HG02840 (cell line): ENCODE measurements at regions not wholly inside any gene's neighbourhood (a gene's known extent, or its start where the extent isn't known, plus 50 kb on each side); places are given as distances from the start of the nearest gene placed in this dataset.
"Not testable (repeated sequence)": the region's sequence is repeated elsewhere in the genome, so short reads cannot be mapped to it uniquely, and the experiment has no call there.

Source experiments
- ATAC-seq: cut with Tn5 transposase; IDR thresholded peaks from one replicate; pipeline ENCODE4 v1.9.1; 2021; ENCODE audit warnings: mild to moderate bottlenecking, moderate library complexity, moderate number of reproducible peaks; ENCODE audit not compliant: unreplicated experiment, low FRiP score

DNA sequence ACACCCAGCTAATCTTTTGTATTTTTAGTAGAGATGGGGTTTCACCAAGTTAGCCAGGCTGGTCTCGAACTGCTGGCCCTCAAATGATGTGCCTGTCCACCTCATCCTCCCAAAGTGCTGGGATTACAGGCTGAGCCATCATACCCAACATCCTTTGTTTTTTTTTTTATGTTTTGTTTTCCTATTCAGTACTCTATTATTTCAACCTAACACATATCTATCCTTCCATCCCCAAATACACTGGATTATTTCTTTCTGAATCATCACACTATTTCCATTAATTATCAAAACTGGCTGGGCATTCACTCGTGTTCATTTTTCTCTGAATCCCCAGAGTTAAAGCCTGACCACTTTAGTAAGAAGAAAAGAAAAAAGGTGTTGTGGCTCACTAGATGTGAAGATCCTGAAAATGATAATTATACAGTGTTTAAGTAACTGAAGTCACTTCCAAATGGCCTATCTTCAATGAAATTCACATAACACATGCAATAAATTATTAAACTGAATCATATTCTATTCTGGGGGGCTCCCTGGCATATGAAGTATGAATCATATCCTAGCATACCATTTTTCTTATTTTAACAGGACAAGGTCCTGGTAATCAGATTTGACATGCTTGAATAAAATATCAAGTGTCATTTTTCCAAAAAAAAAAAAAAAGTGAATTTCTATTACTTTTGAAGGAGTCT is 1754.2 kb downstream of the BRINP3 start:
- ATAC-seq: no peak

DNA sequence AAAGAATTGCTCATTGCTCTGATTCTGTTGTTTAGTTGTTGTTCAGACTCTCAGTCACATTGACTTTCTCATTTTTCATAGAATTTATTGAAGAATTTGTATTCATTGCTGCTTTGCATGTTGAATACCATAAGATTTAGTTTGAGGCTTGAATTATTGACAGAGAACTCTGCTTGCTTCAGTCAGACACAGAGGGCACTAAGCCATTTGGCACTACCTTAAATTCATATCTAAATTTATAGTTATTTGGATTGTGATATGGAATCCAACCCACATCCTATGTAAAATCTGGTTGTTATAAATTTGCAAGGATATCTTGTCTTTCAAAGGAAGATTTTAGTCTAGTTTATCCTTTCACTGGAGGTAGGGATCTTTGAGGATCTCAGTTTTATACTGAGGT is 1748.6 kb downstream of the BRINP3 start:
- ATAC-seq: no peak

DNA sequence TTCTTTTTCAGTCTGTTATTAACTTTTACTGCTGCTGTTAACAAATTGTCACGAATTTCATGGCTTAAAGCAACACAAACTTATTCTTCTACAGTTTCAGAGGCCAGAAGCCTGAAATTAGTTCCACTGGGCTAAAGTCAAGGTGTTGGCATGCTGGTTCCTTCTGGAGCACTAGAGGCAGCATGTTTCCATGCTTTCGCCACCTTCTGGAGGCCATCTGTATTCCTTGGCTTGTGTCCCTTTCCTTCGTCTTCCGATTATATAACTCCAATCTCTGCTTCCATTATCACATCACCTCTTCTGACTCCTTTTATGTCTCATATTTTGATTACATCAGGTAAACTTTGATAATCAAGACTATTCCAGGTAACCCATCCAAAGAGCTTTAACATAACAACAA is 1742.1 kb downstream of the BRINP3 start:
- ATAC-seq: no peak

GRCh38 chr1:188749275-188749674 is 1728.4 kb downstream of the BRINP3 start:
- ATAC-seq: not testable (repeated sequence)

DNA sequence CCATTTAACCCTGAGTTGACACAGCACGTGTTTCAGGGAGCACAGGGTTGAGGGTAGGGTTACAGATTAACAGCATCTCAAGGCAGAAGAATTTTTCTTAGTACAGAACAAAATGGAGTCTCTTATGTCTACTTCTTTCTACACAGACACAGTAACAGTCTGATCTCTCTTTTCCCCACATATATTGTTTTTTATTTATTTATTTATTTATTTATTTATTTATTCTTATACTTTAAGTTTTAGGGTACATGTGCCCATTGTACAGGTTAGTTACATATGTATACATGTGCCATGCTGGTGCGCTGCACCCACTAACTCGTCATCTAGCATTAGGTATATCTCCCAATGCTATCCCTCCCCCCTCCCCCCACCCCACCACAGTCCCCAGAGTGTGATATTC is 1725.6 kb downstream of the BRINP3 start:
- not testable (repeated sequence) for ATAC-seq

DNA sequence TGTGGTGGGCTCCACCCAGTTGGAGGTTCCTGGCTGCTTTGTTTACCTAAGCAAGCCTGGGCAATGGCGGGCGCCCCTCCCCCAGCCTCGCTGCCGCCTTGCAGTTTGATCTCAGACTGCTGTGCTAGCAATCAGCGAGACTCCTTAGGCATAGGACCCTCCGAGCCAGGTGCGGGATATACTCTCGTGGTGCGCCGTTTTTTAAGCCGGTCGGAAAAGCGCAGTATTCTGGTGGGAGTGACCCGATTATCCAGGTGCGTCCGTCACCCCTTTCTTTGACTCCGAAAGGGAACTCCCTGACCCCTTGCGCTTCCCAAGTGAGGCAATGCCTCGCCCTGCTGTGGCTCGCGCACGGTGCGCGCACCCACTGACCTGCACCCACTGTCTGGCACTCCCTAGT is 1719.9 kb downstream of the BRINP3 start:
- not testable (repeated sequence) for ATAC-seq

- no peak for ATAC-seq
Measured at GRCh38 chr1:188761226-188761625, 1716.4 kb downstream of the BRINP3 start.

DNA sequence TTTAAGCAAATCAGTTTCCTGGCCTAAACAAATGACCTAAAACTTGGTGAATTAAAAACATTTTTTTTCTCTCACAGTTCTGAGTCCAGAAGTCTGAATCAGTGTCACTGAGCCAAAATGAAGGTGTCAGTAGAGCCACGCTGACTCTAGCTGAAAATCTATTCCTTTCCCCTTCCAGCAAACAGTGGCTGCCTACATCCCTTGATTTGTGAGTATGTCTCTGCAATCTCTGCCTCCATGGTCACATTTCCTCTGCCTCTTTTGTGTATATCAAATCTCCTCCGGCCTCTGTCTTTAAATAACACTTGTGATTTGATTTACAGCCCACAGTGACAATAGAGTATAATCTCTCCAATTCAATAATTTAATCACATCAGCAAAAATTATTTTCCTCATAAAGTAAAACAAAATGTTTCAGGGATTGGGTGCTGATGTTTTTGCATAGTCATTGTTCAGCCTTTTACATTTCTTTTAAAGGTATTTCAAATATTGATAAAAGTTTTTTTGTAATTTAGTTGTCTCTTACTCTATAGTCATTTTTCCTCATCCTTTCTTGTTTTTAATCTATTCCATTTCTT is 1715.4 kb downstream of the BRINP3 start:
- no peak for ATAC-seq

GRCh38 chr1:188763541-188763940 is 1714.1 kb downstream of the BRINP3 start:
- no peak for ATAC-seq

DNA sequence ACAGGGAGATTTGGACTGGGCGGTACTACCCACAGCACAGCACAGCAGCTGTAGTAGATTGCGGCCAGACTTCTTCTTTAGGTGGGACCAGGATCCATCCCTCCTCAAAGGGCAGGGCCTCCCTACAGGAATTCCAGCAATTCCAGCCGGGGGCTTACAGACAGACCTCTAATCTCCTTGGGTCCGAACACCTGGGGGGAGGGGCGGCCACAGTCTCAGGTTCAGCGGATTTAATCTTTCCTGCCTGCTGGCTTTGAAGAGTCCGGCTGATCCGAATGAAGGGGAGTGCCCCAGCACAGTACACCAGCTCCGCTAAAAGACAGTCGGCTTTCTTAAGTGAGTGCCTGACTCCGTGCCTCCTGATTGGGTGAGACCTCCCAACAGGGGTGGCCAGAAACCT is 1708.5 kb downstream of the BRINP3 start:
- no peak for ATAC-seq

GRCh38 chr1:188769936-188770335 is 1707.7 kb downstream of the BRINP3 start:
- ATAC-seq: no peak

GRCh38 chr1:188778578-188778977 is 1699.1 kb downstream of the BRINP3 start:
- ATAC-seq: no peak

DNA sequence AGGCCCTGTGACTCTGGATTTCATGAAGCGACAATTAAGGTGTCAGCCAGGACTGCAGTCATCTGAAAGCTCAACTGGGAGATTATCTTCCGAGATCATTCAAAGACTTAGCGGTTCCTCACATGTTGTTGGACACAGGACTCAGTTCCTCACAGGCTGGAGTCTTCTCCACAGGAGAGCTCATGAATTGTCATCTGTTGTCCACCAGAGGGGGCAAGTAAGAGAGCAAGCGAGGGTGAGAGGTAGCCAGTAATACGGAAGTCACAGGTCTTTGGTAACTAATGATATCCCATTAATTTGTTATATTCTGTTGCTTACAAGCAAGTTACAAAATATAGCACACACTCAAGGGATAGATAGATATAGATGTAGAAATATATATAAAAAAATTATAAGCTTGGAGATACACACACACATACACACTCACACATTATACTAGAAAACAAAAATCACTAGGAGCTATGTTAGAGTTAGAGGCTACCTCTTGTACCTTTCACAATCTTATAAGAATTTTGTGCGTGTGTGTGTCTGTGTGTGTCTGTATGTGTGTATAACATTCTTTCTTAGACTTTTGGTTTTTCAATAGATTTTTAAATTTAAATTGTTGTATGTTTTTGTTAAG is 1695.3 kb downstream of the BRINP3 start:
- ATAC-seq: peak; percentile 82

DNA sequence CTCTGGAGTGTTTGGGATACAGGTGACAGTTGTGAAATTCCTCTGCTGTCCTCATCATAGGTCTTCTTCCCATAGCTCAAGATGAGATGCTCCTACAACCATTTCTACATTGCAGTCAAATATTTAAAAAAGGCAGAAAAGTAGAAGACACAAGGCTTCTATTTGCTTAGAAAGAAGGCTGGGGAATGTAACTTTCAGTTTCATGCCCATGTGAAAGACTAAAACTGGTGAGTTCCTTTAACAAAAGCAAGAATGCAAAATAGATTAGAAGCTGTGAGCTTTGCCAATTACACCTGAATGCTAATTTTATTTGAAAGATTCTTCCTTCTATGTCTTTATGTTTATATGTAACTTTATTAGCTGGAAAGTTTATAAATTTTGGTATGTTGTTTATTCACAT is 1682.7 kb downstream of the BRINP3 start:
- ATAC-seq: no peak

DNA sequence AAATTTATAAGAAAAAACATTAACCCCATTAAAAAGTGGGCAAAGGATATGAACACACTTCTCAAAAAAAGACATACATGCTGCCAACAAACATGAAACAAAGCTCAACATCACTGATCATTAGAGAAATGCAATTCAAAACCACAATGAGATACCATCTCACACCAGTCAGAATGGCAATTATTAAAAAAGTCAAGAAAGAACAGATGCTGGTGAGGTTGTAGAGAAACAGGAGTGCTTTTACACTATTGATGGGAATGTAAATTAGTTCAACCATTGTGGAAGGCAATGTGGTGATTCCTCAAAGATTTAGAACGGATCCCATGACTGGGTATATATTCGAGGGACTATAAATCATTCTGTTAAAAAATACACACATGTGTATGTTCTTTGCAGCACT is 1665.5 kb downstream of the BRINP3 start:
- ATAC-seq: not testable (repeated sequence)

GRCh38 chr1:188812836-188813573 is 1664.7 kb downstream of the BRINP3 start:
- ATAC-seq: not testable (repeated sequence)

DNA sequence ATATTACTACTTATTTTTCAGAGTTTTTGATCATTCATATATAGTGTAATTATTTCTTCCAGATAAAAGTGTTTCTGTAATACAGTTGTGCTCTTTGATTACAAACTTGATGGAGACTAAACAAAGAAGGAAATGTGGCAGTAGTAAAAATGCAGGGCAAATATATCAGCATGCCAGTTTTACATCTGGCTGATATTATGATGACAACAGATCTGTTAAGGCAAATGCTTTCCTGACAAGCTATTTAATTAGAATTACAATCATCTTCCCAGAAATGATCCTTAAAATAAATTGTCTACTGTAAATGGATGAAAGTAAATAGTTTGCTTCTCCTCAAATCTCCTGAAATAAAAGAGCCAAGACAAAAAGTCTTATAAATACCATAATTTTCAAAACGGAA is 1659.8 kb downstream of the BRINP3 start:
- ATAC-seq: no peak

- no peak for ATAC-seq
Measured at GRCh38 chr1:188822248-188822647, 1655.4 kb downstream of the BRINP3 start.

GRCh38 chr1:188825471-188825870 is 1652.2 kb downstream of the BRINP3 start:
- ATAC-seq: no peak

GRCh38 chr1:188826800-188827199 is 1650.9 kb downstream of the BRINP3 start:
- ATAC-seq: no peak

GRCh38 chr1:188827400-188827799 is 1650.3 kb downstream of the BRINP3 start:
- no peak for ATAC-seq
